GM21576 (cell line): ENCODE measurements at regions not wholly inside any gene's neighbourhood (a gene's known extent, or its start where the extent isn't known, plus 50 kb on each side); places are given as distances from the start of the nearest gene placed in this dataset.

Experiments
- ATAC-seq: cut with Tn5 transposase; IDR thresholded peaks from one replicate; pipeline ENCODE4 v1.9.1; 2021; ENCODE audit warnings: mild to moderate bottlenecking, moderate library complexity; ENCODE audit not compliant: unreplicated experiment

DNA sequence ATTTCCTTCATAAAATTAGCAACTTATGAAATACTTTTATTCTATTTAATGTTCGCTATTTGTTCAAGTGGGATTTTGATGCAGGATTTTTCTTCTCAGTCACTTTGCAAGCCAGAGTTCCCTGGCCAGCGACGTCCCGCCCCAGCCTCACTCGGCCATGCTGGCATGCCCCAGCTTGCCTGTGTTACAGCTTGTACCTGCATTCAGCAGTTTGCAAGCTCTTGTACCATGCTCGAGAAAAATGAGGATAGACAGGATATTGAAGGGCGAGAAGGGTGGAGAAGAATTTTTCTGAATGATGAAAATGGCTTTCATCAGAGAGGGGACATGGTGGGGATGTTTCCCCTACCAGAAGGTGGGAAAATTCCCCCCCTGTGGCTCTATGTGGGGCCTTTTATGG lies 2180.2 kb upstream of the PCDH20 start:
- ATAC-seq: no peak

DNA sequence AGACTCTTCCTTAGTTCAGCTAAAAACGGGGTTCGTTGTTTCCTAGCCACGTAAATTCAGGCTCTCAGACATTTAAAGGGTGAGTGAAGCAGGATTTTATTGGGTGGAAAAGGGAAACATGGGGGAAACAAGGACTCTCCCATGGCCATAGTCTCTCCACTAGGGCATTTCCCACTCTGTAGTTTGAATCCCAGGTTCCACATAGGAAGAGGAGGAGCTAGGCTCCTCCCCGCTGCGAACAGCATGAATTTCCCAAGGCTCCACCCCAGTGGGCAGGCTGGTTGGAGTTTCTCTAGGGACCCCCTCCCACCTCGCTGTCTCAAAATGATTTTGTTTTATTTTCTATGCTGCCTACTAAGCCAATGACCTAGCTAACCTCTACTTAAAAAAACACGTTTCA lies 2170.8 kb upstream of the PCDH20 start:
- ATAC-seq: no peak

- no peak for ATAC-seq
Measured at GRCh38 chr13:63578796-63579195, 2163.1 kb upstream of the PCDH20 start.

DNA sequence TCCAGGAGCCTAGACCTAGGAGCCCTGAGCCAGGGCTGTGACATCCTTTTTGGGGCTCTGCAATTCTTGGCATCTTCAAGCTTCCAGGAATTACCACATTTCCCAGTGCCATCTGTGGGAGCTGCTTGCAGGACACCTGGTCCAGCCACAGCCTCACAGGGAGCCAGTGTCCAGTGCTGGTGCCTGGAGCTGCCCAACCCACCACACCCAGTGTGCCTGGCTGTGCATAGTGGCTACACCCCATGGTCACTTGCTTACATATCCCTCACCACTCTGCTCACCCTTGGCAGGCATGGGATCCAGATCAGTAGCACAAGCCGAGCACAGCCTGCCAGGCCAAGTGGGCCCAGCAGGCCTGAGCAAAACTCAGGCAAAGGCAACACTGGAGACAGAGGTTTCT lies 2151.4 kb upstream of the PCDH20 start:
- ATAC-seq: no peak

- ATAC-seq: no peak
Measured at GRCh38 chr13:63554157-63554556, 2138.5 kb upstream of the PCDH20 start.

GRCh38 chr13:63551731-63552130 lies 2136.1 kb upstream of the PCDH20 start:
- no peak for ATAC-seq

DNA sequence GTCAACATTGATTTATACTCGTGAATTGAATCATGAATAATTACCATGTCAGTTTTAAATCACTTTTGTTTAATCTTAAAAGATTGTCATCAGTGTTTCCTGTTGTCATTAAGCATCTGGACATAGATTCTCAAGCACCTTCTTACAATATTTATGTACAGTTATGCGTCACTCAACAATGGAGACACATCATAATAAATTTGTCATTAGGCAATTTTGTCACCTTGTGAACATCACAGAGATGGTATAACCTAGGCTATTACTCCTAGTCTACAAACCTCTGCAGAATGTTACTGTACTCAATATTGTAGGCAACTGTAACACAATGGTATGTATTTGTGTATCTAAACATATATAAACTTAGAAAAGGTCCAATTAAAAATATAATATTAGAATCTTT lies 2130.9 kb upstream of the PCDH20 start:
- ATAC-seq: no peak

DNA sequence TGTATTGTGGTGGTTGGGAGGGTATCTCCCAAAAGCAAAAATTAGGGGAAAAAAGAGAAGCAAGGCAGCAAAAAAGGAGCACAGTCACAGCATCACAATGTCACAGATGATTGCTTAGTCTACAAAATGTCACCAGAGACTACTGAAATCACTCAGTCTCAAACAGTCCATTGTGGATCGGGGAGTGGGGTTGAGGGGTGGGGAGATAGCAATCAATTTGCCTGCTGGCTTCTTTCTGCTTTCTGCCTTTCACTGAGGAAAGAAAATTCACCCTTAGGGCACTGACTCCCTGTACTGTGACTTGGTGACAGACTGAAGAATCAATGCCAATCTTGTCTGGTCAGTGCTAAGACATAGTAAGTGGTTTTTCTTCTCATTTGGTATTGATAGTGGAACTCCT lies 2127.1 kb upstream of the PCDH20 start:
- no peak for ATAC-seq

GRCh38 chr13:63541336-63541735 lies 2125.7 kb upstream of the PCDH20 start:
- no peak for ATAC-seq

DNA sequence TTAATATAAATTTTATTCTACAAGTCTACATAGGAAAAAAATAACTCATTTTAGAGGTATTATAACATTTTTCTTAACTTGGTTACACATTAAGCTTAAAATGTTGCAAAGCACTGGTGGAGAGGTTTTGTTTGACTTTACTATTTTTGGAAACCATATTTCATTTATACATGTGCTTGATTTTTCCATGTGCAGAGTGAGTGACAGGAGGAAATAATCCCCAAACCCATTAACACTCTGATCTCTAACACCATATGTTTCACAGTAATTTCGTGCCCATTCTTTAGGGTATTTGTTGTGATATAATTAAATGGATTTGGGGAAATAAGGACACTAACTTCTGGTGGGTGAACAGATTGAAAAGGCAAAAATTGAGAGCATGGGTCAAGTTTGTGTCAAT lies 2124.4 kb upstream of the PCDH20 start:
- ATAC-seq: no peak

DNA sequence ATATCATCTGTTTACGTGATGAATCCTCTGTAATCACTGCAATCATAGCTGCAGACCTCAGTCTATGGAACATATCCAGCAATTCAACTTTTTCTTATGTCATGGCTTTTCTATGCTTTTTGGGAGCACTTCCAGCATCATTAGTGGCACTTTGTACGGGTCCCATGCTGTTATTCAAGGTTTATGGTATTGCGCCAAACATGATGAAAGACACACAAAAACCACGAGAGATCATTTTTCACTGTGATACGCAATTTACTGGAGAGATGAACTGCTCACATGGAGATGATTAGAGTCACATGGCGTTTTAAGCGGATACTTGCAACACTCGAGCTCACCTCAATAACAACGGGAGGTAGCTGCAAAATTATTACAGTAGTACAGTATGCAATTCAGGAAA lies 2101.7 kb upstream of the PCDH20 start:
- ATAC-seq: no peak

DNA sequence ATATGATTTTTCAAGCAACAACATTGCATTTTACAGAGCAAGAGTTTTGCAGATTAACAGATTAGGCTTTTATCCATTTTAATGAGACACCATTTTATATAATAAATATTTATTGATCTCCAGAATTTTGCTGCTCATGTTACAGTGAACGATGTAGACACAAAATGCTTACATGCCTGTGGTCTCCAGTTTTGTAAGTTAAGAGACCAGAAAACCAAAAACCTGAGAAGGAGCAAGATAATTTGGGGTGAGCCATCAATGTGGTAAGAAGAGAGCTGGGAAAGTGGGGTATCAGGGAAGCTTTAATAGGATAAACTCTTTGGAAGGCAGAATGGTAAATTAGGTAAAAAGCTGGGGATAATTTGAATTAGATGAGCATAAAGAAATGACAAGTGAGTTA lies 2100.5 kb upstream of the PCDH20 start:
- ATAC-seq: no peak

GRCh38 chr13:63514886-63515285 lies 2099.2 kb upstream of the PCDH20 start:
- no peak for ATAC-seq

DNA sequence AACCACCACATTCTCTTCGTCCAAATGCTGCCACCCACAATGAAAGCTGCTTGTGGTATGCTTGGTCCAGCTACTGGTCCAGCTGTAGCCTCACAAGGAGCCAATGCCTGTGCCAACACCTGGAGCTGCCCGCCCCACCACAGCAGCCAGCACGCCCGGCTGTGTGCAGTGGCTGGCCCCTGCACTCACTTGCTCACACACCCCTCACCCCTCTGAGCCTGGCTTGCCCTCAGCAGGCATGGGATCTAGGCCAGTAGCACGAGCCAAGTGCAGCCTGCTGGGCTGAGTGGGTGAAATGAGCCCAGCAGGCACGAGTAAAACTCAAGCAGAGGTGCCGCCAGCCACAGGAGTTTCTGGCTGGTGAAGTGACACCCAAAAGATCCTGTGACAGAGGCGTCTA lies 2096.4 kb upstream of the PCDH20 start:
- ATAC-seq: no peak

DNA sequence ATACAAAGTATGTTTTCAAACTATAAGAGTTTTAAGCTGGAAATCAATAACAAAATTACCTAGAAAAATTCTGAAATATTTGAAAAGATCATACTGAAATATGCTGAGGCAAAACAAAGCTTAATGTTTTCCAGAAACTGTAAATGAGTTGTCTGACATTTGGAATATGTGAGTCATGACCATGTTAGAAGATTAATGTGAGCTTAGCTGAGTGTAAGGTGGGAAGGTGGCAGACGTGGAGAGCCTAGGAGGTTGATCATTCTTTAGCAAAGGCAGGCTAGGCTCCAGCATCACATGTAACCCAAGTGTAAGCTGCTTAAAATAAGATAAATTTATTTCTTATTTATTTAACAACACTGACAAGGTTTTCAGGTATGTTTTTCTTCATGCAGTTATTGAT lies 2086.1 kb upstream of the PCDH20 start:
- ATAC-seq: no peak

GRCh38 chr13:63497601-63498000 lies 2082.0 kb upstream of the PCDH20 start:
- ATAC-seq: no peak

DNA sequence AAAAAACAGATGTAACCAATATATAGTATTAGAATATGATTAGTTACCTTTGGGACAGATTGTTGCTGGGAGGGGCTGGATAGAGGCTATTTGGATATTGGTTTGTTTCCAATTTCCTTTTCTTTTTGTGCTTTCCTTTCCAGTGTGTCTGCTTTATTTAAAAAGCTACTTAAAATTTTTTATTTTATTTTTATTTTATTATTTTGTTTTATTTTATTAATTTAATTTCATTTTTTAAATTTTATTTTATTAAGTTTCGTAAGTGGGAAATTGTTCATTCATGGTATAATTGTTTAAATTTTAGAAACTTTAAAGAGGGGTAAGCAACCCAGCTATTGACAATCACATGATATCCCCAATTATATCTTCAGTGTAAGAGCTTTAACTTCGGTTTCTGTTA lies 2077.0 kb upstream of the PCDH20 start:
- no peak for ATAC-seq

DNA sequence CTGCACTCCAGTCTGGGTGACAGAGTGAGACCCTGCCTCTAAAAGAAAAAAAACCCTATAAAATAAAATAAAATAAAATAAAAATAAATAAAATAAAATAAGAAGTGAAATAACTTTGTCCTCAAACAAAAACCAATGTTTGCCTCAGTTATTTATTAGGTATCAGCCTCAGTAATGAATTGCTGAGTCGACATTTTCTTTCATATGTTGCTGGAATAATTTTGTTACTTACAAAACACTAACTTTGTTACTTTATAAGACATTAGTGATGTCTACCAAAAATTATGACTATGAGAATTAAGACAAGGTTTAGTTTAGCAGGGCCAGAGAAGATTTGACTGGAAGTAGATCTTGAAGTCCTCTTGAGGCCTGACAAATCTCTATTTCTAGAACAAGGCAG lies 2074.5 kb upstream of the PCDH20 start:
- ATAC-seq: no peak

DNA sequence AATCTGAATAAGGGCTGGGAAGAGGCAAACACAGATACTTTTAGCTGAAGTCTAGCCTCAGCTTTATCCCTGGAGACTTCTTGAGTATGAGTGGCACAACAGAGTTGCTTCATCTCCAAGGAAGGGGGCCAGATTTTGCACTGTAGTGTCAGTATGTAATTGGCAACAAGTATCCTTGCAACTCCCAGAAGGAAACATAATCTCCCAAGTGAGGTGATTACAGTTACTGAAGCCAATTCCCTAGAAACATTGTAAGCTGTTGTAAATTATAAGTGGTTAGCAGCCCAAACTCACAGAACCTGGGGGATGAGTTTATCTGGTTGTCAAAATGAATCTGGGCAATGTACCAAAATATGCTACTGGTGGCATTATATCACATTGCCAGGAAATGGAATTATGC lies 2065.7 kb upstream of the PCDH20 start:
- ATAC-seq: no peak

GRCh38 chr13:63472711-63473110 lies 2057.1 kb upstream of the PCDH20 start:
- no peak for ATAC-seq

DNA sequence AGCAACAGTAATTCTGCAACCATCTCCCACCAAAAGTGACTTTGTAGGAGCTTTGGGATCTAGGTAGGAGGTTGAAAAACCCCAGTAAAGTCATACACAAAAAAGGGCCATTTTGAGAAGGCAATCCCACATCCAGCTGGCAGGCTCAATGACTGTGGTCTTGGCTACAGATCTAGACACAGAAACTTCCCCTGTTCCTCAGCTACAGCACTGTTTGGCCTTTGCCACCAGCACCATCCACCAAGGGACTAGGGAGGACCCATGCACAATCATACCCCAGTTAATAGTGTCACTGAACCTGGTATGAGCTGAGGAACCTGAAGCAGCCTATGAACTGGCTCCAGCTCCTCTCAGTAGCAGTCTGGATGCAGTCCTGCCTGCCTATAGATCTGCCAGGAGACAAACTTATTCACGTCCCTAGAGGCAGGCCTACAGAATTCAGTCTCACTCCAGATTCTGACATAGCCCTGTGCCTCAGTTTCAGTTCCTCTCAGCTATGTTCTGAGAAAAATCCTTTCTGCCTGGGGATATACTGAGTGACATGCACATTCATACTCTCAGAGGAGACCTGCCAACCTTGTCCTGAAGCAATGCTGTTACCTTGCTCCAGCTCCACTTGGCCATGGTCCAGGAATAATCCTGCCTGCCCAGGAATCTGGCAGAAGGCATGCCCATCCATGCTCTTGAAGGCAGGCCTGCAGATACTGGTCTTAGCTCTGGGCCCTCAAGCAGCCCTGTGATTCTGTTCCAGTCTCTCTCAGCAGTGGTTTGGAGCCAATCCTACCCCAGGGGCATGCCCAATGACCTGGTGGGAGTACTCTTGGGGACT lies 2048.3 kb upstream of the PCDH20 start:
- ATAC-seq: no peak

GRCh38 chr13:63460462-63461090 lies 2044.9 kb upstream of the PCDH20 start:
- no peak for ATAC-seq

DNA sequence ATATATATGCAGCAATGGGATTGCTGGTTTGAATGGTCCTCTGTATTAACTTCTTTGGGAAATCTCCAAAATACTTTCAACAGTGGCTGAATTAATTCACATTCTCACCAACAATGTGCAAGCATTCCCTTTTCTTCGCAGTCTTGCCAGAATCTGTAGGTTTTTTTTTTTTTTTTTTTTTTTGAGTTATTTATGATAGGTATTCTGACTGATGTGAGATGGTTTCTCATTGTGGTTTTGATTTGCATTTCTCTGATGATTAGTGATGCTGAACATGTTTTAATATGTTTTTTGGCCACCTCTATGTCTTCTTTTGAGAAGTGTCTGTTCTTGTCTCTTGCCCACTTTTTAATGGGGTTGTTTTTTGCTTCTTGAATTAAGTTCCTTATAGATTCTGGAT lies 2041.5 kb upstream of the PCDH20 start:
- no peak for ATAC-seq
